ENCODE measurements at regions not wholly inside any gene's neighbourhood (a gene's known extent, or its start where the extent isn't known, plus 50 kb on each side); places are given as distances from the start of the nearest gene placed in this dataset.
A peak's percentile ranks its signal among the peaks of the same experiment; 100 is the strongest.

DNA sequence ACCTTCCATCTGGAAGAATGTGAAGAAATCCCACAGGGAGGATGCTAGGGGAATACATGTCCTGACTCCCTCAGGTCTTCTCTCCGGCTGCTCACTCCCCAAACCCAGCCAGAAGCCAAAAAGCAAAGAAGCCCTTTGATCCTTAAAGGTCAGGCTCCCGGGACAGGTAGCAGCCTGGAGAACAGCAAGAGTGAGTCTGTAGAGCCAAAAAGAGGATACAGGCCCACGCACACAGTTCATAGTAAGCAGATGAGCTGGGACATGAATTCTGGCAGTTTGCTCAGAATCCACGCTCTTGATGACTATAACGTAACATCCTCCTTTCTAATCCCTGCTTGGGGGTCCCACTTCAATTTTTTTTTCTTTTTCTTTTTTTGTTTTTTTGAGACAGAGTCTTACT lies 72.0 kb upstream of the SLC44A1 start:
- ATAC-seq (no peak), DNase-seq (ENCODE audit: low spot score in 2 of 2) (no peak)
- H3K9me3 Mint-ChIP-seq, result peaks cover 0 to under 1% of the 10 kb centered on the region in 2 donors
- H3K36me3 Mint-ChIP-seq, result peaks cover 0 to 2% of the 10 kb centered on the region in 2 donors
- no peak overlapping the region for H3K27ac Mint-ChIP-seq

DNA sequence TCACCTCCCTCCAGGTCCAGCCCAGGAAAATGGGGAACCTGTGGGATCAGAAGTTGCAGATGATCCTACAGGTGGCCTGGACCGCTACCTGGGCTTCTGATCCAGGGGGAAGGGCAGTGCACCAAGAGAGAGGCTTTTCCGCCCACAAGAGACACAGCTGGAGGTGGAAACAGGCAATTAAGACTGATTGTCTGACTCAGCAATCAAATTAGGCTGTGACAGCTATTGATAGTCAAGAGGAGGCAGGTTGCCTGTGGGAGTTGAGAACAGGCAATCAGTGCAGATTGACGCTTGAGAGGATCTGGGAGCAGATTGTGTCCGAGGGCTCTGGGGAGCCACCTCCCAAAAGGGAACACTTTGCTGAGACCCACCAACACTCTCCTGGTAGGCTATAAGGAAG lies 71.1 kb upstream of the SLC44A1 start:
- no peak for ATAC-seq
- no peaks in the 10 kb centered on the region for H3K36me3 Mint-ChIP-seq
- no peak overlapping the region for H3K27ac Mint-ChIP-seq
- no peaks in the 10 kb centered on the region for H3K9me3 Mint-ChIP-seq
- no peak for DNase-seq (ENCODE audit: low spot score in 2 of 2)

DNA sequence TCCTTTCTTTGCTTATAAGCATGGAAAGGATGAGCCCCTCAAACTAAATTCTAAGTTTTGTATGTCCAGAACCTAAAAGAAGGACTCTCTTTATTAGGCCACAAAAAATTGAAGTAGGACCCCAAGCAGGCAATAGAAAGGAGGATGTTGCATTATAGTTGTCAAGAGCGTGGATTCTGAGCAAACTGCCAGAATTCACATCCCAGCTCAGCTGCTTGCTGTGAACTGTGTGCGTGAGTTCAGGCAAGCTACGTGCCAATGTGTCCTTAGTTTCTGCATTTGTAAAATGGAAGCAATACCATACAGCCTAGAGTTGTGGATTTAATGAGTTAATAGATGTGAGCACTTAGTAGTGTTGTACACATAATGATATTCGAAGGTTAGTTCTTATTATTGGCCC lies 70.6 kb upstream of the SLC44A1 start:
- H3K27ac Mint-ChIP-seq, result no peak overlapping the region
- ATAC-seq, result no peak

DNA sequence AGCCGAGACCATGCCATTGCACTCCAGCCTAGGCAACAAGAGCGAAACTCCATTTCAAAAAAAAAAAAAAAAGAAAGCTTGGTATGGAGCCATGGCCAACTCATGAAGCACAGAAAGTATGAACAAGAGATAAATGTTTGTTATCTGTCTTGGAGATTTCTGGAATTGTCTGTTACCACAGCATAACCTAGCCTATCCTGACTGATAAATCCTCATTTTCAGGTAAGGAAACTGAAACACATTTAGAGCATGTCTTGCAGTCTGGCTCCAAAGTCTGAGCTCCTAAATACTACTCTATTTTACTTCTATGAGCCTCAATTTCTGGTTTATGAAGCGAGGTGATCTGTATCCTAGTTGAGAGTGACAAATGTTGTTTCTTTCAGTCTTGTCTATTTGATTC lies 68.3 kb upstream of the SLC44A1 start:
- Mint-ChIP-seq H3K27ac (no peak overlapping the region), H3K9me3 (no peaks in the 10 kb centered on the region)
- no peak for ATAC-seq

More for the DNA sequence above, 70.6 kb upstream of the SLC44A1 start:
- DNase-seq (ENCODE audit: low spot score in 2 of 2), result no peak
- Mint-ChIP-seq H3K9me3 (no peaks in the 10 kb centered on the region), H3K36me3 (no peaks in the 10 kb centered on the region)

DNA sequence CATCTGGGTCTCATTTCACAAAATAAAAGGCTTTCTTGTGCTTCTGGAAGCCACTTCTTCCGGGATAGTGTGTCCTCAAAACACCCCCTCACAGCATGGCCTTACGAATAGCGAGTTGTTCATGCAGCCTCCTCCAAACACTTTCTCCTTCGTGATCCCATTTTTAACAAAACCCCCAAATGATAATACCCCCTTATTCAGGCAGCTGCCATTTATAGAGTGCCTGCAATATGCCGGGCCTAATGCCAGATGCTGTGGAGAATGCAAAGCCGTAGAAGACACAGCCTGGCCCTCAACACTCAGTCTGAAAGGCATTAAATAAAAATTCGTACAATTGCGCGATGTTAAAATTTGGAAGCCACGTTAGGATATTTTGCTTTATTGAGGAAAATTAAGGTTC lies 66.4 kb upstream of the SLC44A1 start:
- DNase-seq (ENCODE audit: low spot score in 2 of 2) (no peak), ATAC-seq (no peak)
- Mint-ChIP-seq H3K36me3 (no peaks in the 10 kb centered on the region), H3K27ac (no peak overlapping the region), H3K9me3 (no peaks in the 10 kb centered on the region)

More for the DNA sequence above, 68.3 kb upstream of the SLC44A1 start:
- DNase-seq (ENCODE audit: low spot score in 2 of 2), result no peak
- H3K36me3 Mint-ChIP-seq, result no peaks in the 10 kb centered on the region

DNA sequence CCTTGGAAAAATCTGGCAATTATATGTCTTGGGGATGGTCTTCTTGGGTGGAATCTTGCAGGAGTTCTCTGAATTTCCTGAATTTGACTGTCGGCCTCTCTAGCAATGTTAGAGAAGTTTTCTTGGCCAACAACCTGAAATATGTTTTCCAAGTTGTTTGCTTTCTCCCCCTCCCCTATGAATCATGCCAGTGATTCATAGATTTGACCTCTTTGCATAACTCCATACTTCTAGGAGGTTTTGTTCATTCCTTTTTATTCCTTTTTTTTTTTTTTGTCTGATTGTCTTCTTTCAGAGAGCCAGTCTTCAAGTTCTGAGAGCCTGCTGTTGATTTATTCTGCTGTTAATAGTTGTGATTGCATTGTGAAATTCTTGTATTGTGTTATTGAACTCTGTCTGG lies 56.7 kb upstream of the SLC44A1 start:
- Mint-ChIP-seq H3K36me3 (no peaks in the 10 kb centered on the region), H3K27ac (peak overlapping the region in 1 of 2 donors; percentile 11), H3K9me3 (no peaks in the 10 kb centered on the region)
- DNase-seq (ENCODE audit: low spot score in 2 of 2) (no peak), ATAC-seq (no peak)

DNA sequence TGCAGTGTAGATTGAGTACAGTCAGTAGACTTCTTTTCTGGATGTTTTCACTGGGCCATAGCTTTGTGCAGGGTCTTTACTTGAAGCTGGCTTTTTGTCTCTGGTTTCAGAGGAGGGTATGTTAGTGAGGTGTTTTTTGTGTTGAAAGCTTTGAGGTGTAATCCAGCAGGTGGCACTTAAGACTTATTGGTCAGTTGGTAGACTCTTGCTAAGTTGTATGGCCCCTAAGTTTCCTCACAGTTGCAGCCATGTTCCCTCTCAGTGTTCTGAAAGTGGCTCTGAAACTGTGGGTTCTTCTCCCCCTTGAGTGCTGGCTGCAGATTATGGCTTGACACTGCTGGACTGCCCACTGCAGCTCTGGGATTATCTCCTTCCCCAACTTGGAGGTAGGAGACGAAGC lies 55.7 kb upstream of the SLC44A1 start:
- DNase-seq (ENCODE audit: low spot score in 2 of 2) (no peak), ATAC-seq (no peak)
- no peak overlapping the region for H3K27ac Mint-ChIP-seq
- H3K36me3 Mint-ChIP-seq, result no peaks in the 10 kb centered on the region
- no peaks in the 10 kb centered on the region for H3K9me3 Mint-ChIP-seq

DNA sequence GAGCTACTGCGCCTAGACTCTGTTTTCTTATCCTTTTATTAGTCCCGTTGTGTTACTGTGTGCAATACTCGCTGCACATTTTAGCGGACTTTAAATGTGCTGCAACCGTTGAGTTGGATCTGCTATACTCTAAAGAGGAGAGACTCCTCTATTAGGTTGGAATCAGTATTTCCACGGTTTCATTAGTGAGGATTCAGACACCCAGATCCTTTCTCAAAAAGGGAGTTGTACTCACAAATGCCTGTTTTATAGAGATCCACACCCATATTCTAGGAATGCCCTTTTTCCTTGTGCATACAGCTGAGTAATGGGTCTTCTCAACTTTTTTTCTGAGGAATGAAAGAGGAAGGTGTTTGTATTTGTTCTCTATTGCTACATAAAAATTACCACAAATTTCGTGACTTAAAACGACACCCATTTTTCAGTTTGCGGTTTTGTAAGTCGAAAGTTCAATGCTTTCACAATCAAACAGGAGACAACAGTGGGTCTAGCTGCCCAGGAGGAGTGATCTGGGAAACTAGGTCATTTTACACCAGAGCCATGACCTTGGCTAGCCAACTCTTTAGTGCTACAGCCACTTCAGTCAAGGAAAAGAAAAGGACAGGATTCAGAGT lies 52.8 kb upstream of the SLC44A1 start:
- H3K36me3 Mint-ChIP-seq, result no peaks in the 10 kb centered on the region
- no peaks in the 10 kb centered on the region for H3K9me3 Mint-ChIP-seq
- DNase-seq (ENCODE audit: low spot score in 2 of 2) (no peak), ATAC-seq (no peak)
- no peak overlapping the region for H3K27ac Mint-ChIP-seq

DNA sequence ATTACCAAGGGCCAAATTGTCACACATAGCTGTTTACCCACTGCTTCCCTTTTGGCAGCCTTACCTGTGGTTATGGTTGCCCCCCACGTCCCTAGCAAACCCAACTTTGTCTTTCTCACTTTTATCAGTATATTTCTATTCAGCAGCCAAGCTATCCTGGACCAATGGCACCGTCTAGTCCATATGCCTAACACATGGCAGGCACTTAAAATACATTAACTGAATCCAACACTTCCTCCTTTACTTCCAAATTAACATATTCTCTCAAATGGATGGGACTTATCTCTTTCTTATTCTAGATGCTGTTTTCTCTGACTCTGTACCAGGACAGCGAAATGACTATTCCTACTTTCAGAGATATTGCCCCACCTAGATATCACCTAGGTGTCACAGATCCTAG lies 50.9 kb upstream of the SLC44A1 start:
- H3K36me3 Mint-ChIP-seq, result no peaks in the 10 kb centered on the region
- H3K27ac Mint-ChIP-seq, result no peak overlapping the region
- ATAC-seq (no peak), DNase-seq (ENCODE audit: low spot score in 2 of 2) (no peak)
- no peaks in the 10 kb centered on the region for H3K9me3 Mint-ChIP-seq

DNA sequence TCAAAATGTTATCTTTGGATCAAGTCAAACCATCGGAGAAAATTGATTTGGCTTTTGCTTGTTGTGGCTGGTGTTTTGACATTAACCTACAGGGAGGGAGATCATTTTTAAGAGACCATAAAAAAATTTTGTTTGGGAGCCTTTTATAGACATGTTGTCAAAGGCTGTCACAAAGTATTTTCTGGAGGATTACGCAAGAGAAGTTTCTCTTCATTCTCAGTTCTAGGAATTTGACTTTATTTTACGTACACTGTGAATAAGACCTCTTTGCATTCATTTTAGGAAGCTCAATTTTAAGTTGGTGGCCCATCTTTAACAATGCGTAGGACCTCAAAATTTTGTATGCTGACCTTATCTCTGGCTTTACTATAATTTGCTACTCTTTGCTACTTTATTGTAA lies 50.2 kb upstream of the SLC44A1 start:
- no peak for ATAC-seq
- no peak for DNase-seq (ENCODE audit: low spot score in 2 of 2)
- no peaks in the 10 kb centered on the region for H3K36me3 Mint-ChIP-seq
- no peaks in the 10 kb centered on the region for H3K9me3 Mint-ChIP-seq
- H3K27ac Mint-ChIP-seq, result no peak overlapping the region

Measured in activated naive CD4-positive, alpha-beta T cell treated with anti-CD3 and anti-CD28 coated beads, Interleukin-2, amount 50 U/mL, for 72 hours (primary cell).